Stimulated activated naive CD8-positive, alpha-beta T cell treated with anti-CD3 and anti-CD28 coated beads, Interleukin-15, amount 100 ng/mL, for 72 hours (primary cell): ENCODE measurements at regions not wholly inside any gene's neighbourhood (a gene's known extent, or its start where the extent isn't known, plus 50 kb on each side); places are given as distances from the start of the nearest gene placed in this dataset.
"Not testable (repeated sequence)": the region's sequence is repeated elsewhere in the genome, so short reads cannot be mapped to it uniquely, and the experiment has no call there.

Experiments used
- ATAC-seq: fragments of 150-1000 bp; cut with Tn5 transposase; 2 replicates; pipeline ENCODE4 v1.10.0; 2021; ENCODE audit warnings: mild to moderate bottlenecking, moderate library complexity
- DNase-seq, 2 donors: peaks; one replicate each; pipeline ENCODE4 v3.0.0; 2021 to 2022
- H3K27ac Mint-ChIP-seq, 2 donors: one replicate each; pipeline ENCODE4 v1.8.0; 2022; ENCODE audit warnings: mild to moderate bottlenecking in 2 of 2, mixed read lengths in 2 of 2, moderate library complexity in 2 of 2
- H3K27me3 Mint-ChIP-seq: one replicate; pipeline ENCODE4 v1.8.0; 2022; ENCODE audit warnings: mixed read lengths
- H3K4me1 Mint-ChIP-seq: one replicate; pipeline ENCODE4 v1.8.0; 2022; ENCODE audit warnings: mild to moderate bottlenecking, mixed read lengths
- H3K4me3 Mint-ChIP-seq, 2 donors: one replicate each; pipeline ENCODE4 v1.8.0; 2022; ENCODE audit warnings: mild to moderate bottlenecking in 2 of 2, mixed read lengths in 2 of 2, moderate library complexity in 1 of 2
- H3K9me3 Mint-ChIP-seq, 2 donors: one replicate each; pipeline ENCODE4 v1.8.0; 2022; ENCODE audit warnings: mixed read lengths in 2 of 2

DNA sequence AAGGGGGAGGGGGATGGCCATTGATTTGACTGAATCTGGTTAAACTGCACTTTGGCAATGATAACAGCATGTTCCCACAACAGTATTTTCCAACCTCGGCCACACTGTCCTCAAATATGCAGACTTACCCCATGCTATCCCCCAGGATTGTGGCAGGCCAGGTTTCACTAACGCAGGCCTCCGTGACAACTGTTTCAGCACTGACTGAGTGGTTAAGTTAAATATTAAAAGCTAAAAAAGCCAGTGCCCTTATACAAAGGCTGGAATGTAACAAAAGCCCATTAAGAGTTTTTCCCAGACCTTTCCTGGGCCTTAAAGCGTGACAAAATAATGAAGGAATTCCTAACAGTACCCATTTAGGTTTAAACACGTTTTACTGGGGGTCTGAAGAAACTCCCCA, 202.9 kb downstream of the USP25 start:
- ATAC-seq = no peak
- H3K9me3 Mint-ChIP-seq = no peaks in the 10 kb centered on the region
- no peak overlapping the region for H3K27ac Mint-ChIP-seq
- peaks cover 7% of the 10 kb centered on the region for H3K27me3 Mint-ChIP-seq
- no peak for DNase-seq
- H3K4me1 Mint-ChIP-seq = no peaks in the 10 kb centered on the region
- no peak overlapping the region for H3K4me3 Mint-ChIP-seq

GRCh38 chr21:15935530-15935929, 205.7 kb downstream of the USP25 start:
- H3K27me3 Mint-ChIP-seq = no peaks in the 10 kb centered on the region
- ATAC-seq = no peak

GRCh38 chr21:15943009-15943666, 213.4 kb downstream of the USP25 start:
- Mint-ChIP-seq H3K4me3 (no peak overlapping the region), H3K27me3 (peaks cover 6% of the 10 kb centered on the region), H3K9me3 (no peaks in the 10 kb centered on the region), H3K27ac (no peak overlapping the region), H3K4me1 (no peaks in the 10 kb centered on the region)
- ATAC-seq (no peak), DNase-seq (no peak)

More at GRCh38 chr21:15935530-15935929, 205.7 kb downstream of the USP25 start:
- DNase-seq = no peak
- Mint-ChIP-seq H3K27ac (no peak overlapping the region), H3K9me3 (no peaks in the 10 kb centered on the region), H3K4me3 (no peak overlapping the region), H3K4me1 (no peaks in the 10 kb centered on the region)

GRCh38 chr21:15947677-15948076, 217.9 kb downstream of the USP25 start:
- H3K27ac Mint-ChIP-seq = no peak overlapping the region
- ATAC-seq (no peak), DNase-seq (no peak)
- H3K4me1 Mint-ChIP-seq = no peaks in the 10 kb centered on the region
- peaks cover 10 to 23% of the 10 kb centered on the region in 2 donors for H3K9me3 Mint-ChIP-seq
- peaks cover 14% of the 10 kb centered on the region for H3K27me3 Mint-ChIP-seq
- H3K4me3 Mint-ChIP-seq = no peak overlapping the region

DNA sequence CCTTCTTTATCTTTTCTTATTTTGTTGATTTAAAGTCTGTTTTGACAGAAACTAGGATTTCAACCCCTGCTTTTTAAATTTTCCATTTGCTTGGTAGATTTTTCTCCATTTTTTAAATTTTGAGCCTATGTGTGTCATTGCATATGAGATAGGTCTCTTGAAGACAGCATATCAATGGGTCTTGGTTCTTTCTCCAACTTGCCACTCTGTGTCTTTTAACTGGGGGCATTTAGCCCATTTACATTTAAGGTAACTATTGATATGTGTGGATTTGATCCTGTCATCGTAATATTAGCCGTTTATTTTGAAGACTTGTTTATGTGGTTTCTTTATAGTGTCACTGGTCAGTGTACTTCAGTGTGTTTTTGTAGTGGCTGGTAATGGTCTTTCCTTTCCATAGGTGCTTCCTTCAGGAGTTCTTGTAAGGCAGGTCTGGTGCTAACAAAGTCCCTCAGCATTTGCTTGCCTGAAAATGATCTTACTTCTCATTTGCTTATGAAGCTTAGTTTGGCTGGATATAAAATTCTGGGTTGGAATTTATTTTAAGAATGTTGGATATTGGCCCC, 223.9 kb downstream of the USP25 start:
- no peak overlapping the region for H3K27ac Mint-ChIP-seq
- DNase-seq (no peak), ATAC-seq (no peak)
- H3K4me1 Mint-ChIP-seq = no peaks in the 10 kb centered on the region
- H3K9me3 Mint-ChIP-seq = peaks cover 22 to 53% of the 10 kb centered on the region in 2 donors
- H3K27me3 Mint-ChIP-seq = peaks cover 13% of the 10 kb centered on the region
- H3K4me3 Mint-ChIP-seq = no peak overlapping the region

DNA sequence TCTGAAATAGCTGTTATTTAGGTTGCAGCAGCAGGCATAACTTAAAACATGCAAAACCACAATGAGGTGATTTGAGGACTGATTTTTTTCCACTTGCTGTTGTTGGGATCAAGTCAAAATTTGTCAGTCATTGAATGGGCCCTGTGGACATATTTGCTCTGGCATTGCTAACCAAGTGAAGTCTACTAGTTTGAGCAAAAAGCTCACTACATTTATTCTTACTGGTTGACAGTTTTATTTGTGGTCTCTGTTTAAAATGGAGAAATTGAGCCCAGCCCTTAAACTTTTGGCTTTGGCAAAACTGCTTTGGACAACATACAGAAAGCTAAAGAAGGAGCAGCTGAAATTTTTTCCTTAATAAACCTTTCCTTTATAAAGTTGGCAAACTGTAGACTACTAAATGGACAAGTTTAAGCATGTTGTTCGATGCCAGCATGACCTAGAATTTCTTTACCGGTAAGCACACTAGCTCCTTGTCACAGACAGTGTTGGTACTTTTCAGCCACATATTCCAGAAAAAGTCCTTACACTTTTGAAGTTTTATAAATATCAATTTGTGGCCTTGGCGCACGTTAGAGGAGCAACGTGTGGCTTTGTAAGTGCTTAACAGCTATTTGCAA, 234.6 kb downstream of the USP25 start:
- no peaks in the 10 kb centered on the region for H3K4me1 Mint-ChIP-seq
- ATAC-seq = no peak
- H3K4me3 Mint-ChIP-seq = no peak overlapping the region
- H3K27me3 Mint-ChIP-seq = no peaks in the 10 kb centered on the region
- no peak overlapping the region for H3K27ac Mint-ChIP-seq
- H3K9me3 Mint-ChIP-seq = no peaks in the 10 kb centered on the region
- no peak for DNase-seq

DNA sequence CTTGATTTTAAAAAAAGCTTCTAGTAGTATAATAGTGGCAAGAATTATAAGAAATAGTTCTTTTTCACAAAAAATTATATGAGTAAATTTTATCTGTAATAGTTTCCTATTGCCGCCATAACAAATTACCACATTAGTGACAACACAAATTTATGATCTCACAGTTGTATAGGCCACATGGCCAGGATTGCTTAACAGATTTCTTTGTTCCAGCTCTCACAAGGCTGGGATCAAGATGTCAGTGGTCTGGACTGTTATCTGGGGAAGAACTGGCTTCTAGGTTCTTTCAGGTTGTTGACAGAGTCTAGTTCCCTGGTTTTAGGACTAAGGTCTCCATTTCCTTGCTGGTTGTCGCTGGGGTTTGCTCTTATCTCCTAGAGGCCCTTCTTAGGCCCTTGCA, 236.4 kb downstream of the USP25 start:
- Mint-ChIP-seq H3K4me1 (no peaks in the 10 kb centered on the region), H3K9me3 (no peaks in the 10 kb centered on the region), H3K4me3 (no peak overlapping the region), H3K27me3 (no peaks in the 10 kb centered on the region), H3K27ac (no peak overlapping the region)
- DNase-seq = no peak
- no peak for ATAC-seq

GRCh38 chr21:15966651-15967050, 236.9 kb downstream of the USP25 start:
- H3K4me3 Mint-ChIP-seq = no peak overlapping the region
- ATAC-seq (no peak), DNase-seq (no peak)
- H3K27me3 Mint-ChIP-seq = no peaks in the 10 kb centered on the region
- H3K4me1 Mint-ChIP-seq = no peaks in the 10 kb centered on the region
- H3K27ac Mint-ChIP-seq = no peak overlapping the region
- H3K9me3 Mint-ChIP-seq = no peaks in the 10 kb centered on the region

DNA sequence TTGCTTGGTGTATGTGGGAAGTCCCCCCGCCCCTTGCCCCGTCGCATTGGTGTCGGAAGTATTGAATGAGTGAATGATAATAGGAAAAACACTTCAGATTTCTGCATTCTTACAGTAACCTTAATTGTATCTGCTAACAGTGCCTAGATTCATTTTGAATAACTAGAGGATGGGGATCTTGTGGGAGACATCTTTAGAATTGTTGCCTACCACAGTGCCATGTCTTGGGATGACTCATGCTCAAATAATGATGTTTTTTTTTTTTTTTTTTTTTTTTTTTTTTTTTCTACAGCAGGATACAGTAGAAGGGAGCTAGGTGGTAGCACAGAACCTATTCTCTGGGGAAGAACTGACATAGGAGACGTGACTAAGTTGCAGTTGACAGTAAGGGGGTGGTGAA, 237.9 kb downstream of the USP25 start:
- Mint-ChIP-seq H3K27ac (no peak overlapping the region), H3K9me3 (no peaks in the 10 kb centered on the region), H3K4me1 (no peaks in the 10 kb centered on the region), H3K27me3 (no peaks in the 10 kb centered on the region), H3K4me3 (no peak overlapping the region)
- no peak for DNase-seq
- no peak for ATAC-seq

- H3K9me3 Mint-ChIP-seq = no peaks in the 10 kb centered on the region
- ATAC-seq (no peak), DNase-seq (no peak)
- H3K27ac Mint-ChIP-seq = no peak overlapping the region
- H3K4me3 Mint-ChIP-seq = no peak overlapping the region
- H3K4me1 Mint-ChIP-seq = no peaks in the 10 kb centered on the region
- H3K27me3 Mint-ChIP-seq = no peaks in the 10 kb centered on the region
Observed at GRCh38 chr21:15968776-15969310, 239.1 kb downstream of the USP25 start.

DNA sequence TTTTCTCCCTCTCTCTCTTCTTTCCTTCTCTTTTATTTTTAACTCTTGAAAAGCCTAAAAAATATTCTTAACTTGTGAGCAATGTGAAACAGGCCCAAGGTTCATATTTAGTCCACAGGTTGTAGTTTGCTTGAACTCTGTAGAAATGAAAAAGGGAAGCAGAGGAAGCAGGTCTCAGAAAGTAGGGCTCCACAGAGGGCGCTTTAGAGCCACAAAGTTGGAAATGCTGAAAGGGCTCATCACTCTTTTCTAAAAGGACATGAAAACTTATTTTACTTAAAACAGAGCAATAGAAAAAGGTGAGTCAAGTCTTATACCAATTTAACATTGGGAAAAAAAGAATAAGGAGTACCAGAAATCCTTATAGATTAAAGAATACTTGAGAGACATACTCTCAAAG, 247.0 kb downstream of the USP25 start:
- DNase-seq = no peak
- no peak overlapping the region for H3K27ac Mint-ChIP-seq
- H3K4me3 Mint-ChIP-seq = no peak overlapping the region
- ATAC-seq = no peak
- H3K27me3 Mint-ChIP-seq = no peaks in the 10 kb centered on the region
- H3K4me1 Mint-ChIP-seq = no peaks in the 10 kb centered on the region
- H3K9me3 Mint-ChIP-seq = no peaks in the 10 kb centered on the region

DNA sequence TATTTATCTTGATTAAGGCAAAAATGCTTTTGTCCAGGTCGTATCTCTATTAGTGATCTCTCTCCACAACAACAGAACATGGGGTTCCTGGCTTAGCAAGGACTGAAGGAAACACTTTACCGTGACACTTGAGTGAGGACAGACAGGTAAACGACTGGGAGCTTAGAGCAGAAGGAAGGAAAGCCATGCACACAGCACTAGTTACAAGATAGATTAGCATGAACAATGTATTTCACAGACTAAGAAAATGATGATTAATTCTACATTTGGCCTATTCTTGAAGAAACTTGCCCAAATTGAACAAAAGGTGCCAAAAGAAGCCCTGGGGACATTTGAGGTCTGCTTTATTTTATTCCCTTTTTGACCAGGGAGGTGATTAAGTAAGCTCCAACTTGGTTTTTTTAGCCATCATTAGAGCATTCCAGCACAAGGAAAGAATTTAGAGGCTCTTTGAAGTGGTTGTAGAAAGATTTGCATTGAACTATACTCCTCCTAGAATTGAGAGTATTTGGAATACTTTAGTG, 248.5 kb downstream of the USP25 start:
- no peaks in the 10 kb centered on the region for H3K27me3 Mint-ChIP-seq

GRCh38 chr21:15979493-15979892, 249.7 kb downstream of the USP25 start:
- H3K27ac Mint-ChIP-seq, H3K4me3 Mint-ChIP-seq, H3K4me1 Mint-ChIP-seq, DNase-seq, ATAC-seq: not testable (repeated sequence)
- Mint-ChIP-seq H3K9me3 (peaks cover 10 to 11% of the 10 kb centered on the region in 2 donors), H3K27me3 (peaks cover 11% of the 10 kb centered on the region)

More for the DNA sequence above, 248.5 kb downstream of the USP25 start:
- H3K9me3 Mint-ChIP-seq = no peaks in the 10 kb centered on the region
- ATAC-seq (no peak), DNase-seq (no peak)
- no peaks in the 10 kb centered on the region for H3K4me1 Mint-ChIP-seq
- no peak overlapping the region for H3K4me3 Mint-ChIP-seq
- no peak overlapping the region for H3K27ac Mint-ChIP-seq

DNA sequence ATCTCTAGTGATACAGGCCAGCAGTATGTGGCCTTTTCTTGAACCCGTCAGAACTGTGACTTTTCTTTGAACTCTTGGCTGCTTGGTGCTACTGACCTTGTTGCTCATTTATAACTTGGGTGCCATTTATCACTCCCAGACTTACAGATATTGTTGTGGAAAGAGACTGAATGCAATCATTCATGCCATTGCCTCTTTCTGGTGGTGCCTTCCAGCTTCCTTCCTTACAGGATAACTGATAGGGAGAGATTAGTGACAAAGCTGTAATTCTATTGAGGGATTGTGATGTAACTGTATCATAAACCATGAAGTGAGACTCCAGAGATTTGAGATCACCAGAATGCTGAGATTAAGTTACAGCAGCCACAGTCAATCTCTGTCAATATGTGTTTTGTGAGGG, 256.5 kb downstream of the USP25 start:
- no peak overlapping the region for H3K4me3 Mint-ChIP-seq
- H3K9me3 Mint-ChIP-seq = peaks cover 10 to 11% of the 10 kb centered on the region in 2 donors
- no peak overlapping the region for H3K27ac Mint-ChIP-seq

GRCh38 chr21:15992171-15992570, 262.4 kb downstream of the USP25 start:
- no peaks in the 10 kb centered on the region for H3K27me3 Mint-ChIP-seq
- no peaks in the 10 kb centered on the region for H3K9me3 Mint-ChIP-seq
- H3K27ac Mint-ChIP-seq = no peak overlapping the region
- H3K4me3 Mint-ChIP-seq = no peak overlapping the region
- no peak for ATAC-seq
- no peak for DNase-seq
- H3K4me1 Mint-ChIP-seq = no peaks in the 10 kb centered on the region

More for the DNA sequence above, 256.5 kb downstream of the USP25 start:
- H3K27me3 Mint-ChIP-seq = peaks cover 16% of the 10 kb centered on the region
- no peak for DNase-seq
- H3K4me1 Mint-ChIP-seq = no peaks in the 10 kb centered on the region
- no peak for ATAC-seq

GRCh38 chr21:15993951-15994350, 264.2 kb downstream of the USP25 start:
- Mint-ChIP-seq H3K4me3 (no peak overlapping the region), H3K27me3 (no peaks in the 10 kb centered on the region), H3K4me1 (no peaks in the 10 kb centered on the region), H3K27ac (no peak overlapping the region), H3K9me3 (no peaks in the 10 kb centered on the region)
- DNase-seq = no peak
- no peak for ATAC-seq
